D721Med (cell line): ENCODE measurements at regions not wholly inside any gene's neighbourhood (a gene's known extent, or its start where the extent isn't known, plus 50 kb on each side); places are given as distances from the start of the nearest gene placed in this dataset.
A peak's percentile ranks its signal among the peaks of the same experiment; 100 is the strongest.
"Not testable (repeated sequence)": the region's sequence is repeated elsewhere in the genome, so short reads cannot be mapped to it uniquely, and the experiment has no call there.

Experiments
- DNase-seq: peaks from one replicate; pipeline ENCODE4 v3.0.0; 2011; ENCODE audit warnings: low spot score; ENCODE audit not compliant: insufficient read length
- FAIRE-seq: peaks from 2 replicates; lab custom pipeline; 2011; peaks lifted over from hg19 to GRCh38; lab: Jason Lieb, UNC
- CTCF ChIP-seq: IDR thresholded peaks from 2 replicates; pipeline ENCODE4 v1.5.1; 2012; ENCODE audit warnings: mild to moderate bottlenecking, control low read depth; ENCODE audit not compliant: insufficient read depth; ENCODE audit errors: missing control alignments

GRCh38 chr15:25170781-25171110 is 216.0 kb downstream of the SNRPN start:
- FAIRE-seq (no peak), DNase-seq (no peak)
- no peak for TF ChIP-seq CTCF

- TF ChIP-seq CTCF, result no peak
- FAIRE-seq (no peak), DNase-seq (no peak)
These were observed 216.5 kb downstream of the SNRPN start for GRCh38 chr15:25171111-25171811.

GRCh38 chr15:25171856-25172687 is 217.3 kb downstream of the SNRPN start:
- no peak for TF ChIP-seq CTCF
- DNase-seq, result no peak
- FAIRE-seq, result no peak

- FAIRE-seq (no peak), DNase-seq (no peak)
- no peak for TF ChIP-seq CTCF
These were observed 217.9 kb downstream of the SNRPN start for GRCh38 chr15:25172691-25173090.

- no peak for TF ChIP-seq CTCF
- no peak for FAIRE-seq
- DNase-seq, result no peak
These were observed 218.6 kb downstream of the SNRPN start for GRCh38 chr15:25173241-25174028.

GRCh38 chr15:25174149-25174548 is 219.4 kb downstream of the SNRPN start:
- not testable (repeated sequence) for FAIRE-seq, DNase-seq

GRCh38 chr15:25175033-25175788 is 220.4 kb downstream of the SNRPN start:
- TF ChIP-seq CTCF, result no peak
- FAIRE-seq (no peak), DNase-seq (peak; percentile 11)
